ENCODE measurements at regions not wholly inside any gene's neighbourhood (a gene's known extent, or its start where the extent isn't known, plus 50 kb on each side); places are given as distances from the start of the nearest gene placed in this dataset.
A peak's percentile ranks its signal among the peaks of the same experiment; 100 is the strongest.

DNA sequence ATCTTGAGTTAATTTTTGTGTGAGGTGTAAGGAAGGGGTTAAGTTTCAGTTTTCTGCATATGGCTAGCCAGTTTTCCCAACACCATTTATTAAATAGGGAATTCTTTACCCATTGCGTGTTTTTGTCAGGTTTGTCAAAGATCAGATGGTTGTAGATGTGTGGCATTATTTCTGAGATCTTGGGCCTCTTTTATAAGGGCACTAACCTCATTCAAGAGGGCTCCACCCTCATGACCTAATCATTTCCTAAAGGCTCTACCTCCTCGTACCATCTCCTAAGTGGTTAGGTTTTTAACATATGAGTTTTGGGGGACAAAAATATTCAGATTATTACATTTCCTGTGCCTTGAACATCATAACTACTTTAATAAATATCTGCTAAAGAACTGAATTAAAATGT lies 510.9 kb downstream of the UTRN start:
- Histone ChIP-seq H3K36me3 (ENCODE audit: control insufficient read depth in 4 of 4, insufficient read depth in 3 of 4, low read depth in 1 of 4, low read length in 3 of 4) (peaks cover 0 to 18% (median 11%) of the 10 kb centered on the region in 4 donors), H3K9me3 (ENCODE audit: control insufficient read depth in 4 of 4, low read length in 3 of 4) (no peaks in the 10 kb centered on the region), H3K9ac (ENCODE audit: low read depth in 1 of 2, low read length in 2 of 2) (no peak overlapping the region), H3K27ac (ENCODE audit: low read depth in 1 of 2, low read length in 2 of 2) (no peak overlapping the region), H3K4me1 (ENCODE audit: control insufficient read depth in 4 of 4, insufficient read depth in 4 of 4, low read length in 3 of 4) (no peaks in the 10 kb centered on the region), H3K4me3 (ENCODE audit: low read depth in 1 of 3, low read length in 3 of 3) (no peak overlapping the region), H3K27me3 (ENCODE audit: control insufficient read depth in 4 of 4, insufficient read depth in 4 of 4, low read length in 3 of 4) (no peaks in the 10 kb centered on the region)
- no peak for DNase-seq (ENCODE audit: low spot score)
- TF ChIP-seq JUND (IDR thresholded peaks at IDR 0.05) (no peak), EGR1 (IDR thresholded peaks at IDR 0.05; ENCODE audit: low read depth in 2 of 2) (no peak), NR2F2 (IDR thresholded peaks at IDR 0.05) (no peak), SP1 (IDR thresholded peaks at IDR 0.05) (no peak), GABPA (IDR thresholded peaks at IDR 0.05 in 1 of 2, conservative IDR thresholded peaks at IDR 0.05 in 1 of 2) (no peak), RXRA (IDR thresholded peaks at IDR 0.05) (no peak), YY1 (IDR thresholded peaks at IDR 0.05) (no peak)
- TF ChIP-seq, protein P1, sequence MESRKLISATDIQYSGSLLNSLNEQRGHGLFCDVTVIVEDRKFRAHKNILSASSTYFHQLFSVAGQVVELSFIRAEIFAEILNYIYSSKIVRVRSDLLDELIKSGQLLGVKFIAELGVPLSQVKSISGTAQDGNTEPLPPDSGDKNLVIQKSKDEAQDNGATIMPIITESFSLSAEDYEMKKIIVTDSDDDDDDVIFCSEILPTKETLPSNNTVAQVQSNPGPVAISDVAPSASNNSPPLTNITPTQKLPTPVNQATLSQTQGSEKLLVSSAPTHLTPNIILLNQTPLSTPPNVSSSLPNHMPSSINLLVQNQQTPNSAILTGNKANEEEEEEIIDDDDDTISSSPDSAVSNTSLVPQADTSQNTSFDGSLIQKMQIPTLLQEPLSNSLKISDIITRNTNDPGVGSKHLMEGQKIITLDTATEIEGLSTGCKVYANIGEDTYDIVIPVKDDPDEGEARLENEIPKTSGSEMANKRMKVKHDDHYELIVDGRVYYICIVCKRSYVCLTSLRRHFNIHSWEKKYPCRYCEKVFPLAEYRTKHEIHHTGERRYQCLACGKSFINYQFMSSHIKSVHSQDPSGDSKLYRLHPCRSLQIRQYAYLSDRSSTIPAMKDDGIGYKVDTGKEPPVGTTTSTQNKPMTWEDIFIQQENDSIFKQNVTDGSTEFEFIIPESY (IDR thresholded peaks at IDR 0.05): no peak
- WGBS: 95% methylated on average over 2 of the region's 2 CpGs

DNA sequence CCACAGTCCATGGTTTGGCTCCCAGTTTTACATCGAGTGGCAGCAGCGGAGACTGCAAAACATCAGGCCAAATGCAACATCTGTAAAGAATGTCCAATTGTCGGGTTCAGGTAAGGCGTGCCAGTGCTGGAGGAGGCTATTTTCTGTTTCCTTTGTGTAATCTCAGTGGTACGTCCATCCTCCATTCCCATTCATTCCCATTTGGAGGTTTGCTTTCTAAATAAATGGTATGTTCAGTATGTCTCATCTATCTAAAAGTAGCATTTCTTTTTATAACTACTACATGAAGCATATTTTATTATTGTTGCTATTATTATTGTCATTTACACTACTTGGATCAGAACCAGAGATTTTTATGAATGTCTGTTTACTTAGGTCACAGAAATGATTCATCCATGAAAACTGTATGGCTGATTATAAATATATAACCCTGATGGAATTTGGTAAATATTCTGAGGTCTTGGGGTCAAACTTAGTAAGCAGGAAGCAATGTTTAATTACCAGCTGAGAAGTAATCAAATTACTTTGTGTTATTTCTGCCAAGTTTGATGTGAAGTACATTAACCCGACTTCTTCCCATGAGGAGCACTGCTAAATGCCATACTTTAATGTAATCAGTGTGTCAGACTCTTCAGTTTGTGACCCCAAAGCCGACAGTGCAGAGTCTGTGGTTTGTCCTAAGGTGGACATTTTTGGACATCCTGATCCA lies 512.9 kb downstream of the UTRN start:
- H3K27me3 ChIP-seq (ENCODE audit: control insufficient read depth in 4 of 4, insufficient read depth in 4 of 4, low read length in 3 of 4): no peaks in the 10 kb centered on the region
- no peak overlapping the region for H3K9ac ChIP-seq (ENCODE audit: low read depth in 1 of 2, low read length in 2 of 2)
- no peak overlapping the region for H3K4me3 ChIP-seq (ENCODE audit: low read depth in 1 of 3, low read length in 3 of 3)
- H3K36me3 ChIP-seq (ENCODE audit: control insufficient read depth in 4 of 4, insufficient read depth in 3 of 4, low read depth in 1 of 4, low read length in 3 of 4): peaks cover 1 to 15% (median 10%) of the 10 kb centered on the region in 4 donors
- TF ChIP-seq FOXA2 (IDR thresholded peaks at IDR 0.05) (no peak), EGR1 (IDR thresholded peaks at IDR 0.05; ENCODE audit: low read depth in 2 of 2) (no peak), JUND (IDR thresholded peaks at IDR 0.05) (peak in 1 of 2 donors; percentile 56), RXRA (IDR thresholded peaks at IDR 0.05) (peak in 1 of 2 donors; percentile 22), SP1 (IDR thresholded peaks at IDR 0.05) (no peak), FOXA1 (IDR thresholded peaks at IDR 0.05) (no peak), NR2F2 (IDR thresholded peaks at IDR 0.05) (peak; percentile 72), TAF1 (conservative IDR thresholded peaks at IDR 0.05) (no peak), HNF4G (IDR thresholded peaks at IDR 0.05) (no peak), HNF4A (conservative IDR thresholded peaks at IDR 0.05) (no peak)
- TF ChIP-seq, protein P2, sequence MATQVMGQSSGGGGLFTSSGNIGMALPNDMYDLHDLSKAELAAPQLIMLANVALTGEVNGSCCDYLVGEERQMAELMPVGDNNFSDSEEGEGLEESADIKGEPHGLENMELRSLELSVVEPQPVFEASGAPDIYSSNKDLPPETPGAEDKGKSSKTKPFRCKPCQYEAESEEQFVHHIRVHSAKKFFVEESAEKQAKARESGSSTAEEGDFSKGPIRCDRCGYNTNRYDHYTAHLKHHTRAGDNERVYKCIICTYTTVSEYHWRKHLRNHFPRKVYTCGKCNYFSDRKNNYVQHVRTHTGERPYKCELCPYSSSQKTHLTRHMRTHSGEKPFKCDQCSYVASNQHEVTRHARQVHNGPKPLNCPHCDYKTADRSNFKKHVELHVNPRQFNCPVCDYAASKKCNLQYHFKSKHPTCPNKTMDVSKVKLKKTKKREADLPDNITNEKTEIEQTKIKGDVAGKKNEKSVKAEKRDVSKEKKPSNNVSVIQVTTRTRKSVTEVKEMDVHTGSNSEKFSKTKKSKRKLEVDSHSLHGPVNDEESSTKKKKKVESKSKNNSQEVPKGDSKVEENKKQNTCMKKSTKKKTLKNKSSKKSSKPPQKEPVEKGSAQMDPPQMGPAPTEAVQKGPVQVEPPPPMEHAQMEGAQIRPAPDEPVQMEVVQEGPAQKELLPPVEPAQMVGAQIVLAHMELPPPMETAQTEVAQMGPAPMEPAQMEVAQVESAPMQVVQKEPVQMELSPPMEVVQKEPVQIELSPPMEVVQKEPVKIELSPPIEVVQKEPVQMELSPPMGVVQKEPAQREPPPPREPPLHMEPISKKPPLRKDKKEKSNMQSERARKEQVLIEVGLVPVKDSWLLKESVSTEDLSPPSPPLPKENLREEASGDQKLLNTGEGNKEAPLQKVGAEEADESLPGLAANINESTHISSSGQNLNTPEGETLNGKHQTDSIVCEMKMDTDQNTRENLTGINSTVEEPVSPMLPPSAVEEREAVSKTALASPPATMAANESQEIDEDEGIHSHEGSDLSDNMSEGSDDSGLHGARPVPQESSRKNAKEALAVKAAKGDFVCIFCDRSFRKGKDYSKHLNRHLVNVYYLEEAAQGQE (IDR thresholded peaks at IDR 0.05): no peak
- TF ChIP-seq, protein P3, sequence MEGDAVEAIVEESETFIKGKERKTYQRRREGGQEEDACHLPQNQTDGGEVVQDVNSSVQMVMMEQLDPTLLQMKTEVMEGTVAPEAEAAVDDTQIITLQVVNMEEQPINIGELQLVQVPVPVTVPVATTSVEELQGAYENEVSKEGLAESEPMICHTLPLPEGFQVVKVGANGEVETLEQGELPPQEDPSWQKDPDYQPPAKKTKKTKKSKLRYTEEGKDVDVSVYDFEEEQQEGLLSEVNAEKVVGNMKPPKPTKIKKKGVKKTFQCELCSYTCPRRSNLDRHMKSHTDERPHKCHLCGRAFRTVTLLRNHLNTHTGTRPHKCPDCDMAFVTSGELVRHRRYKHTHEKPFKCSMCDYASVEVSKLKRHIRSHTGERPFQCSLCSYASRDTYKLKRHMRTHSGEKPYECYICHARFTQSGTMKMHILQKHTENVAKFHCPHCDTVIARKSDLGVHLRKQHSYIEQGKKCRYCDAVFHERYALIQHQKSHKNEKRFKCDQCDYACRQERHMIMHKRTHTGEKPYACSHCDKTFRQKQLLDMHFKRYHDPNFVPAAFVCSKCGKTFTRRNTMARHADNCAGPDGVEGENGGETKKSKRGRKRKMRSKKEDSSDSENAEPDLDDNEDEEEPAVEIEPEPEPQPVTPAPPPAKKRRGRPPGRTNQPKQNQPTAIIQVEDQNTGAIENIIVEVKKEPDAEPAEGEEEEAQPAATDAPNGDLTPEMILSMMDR (IDR thresholded peaks at IDR 0.05; ENCODE audit: low read depth, low read length, missing input control): no peak
- TF ChIP-seq, protein P1 (IDR thresholded peaks at IDR 0.05): no peak
- DNase-seq (ENCODE audit: low spot score): no peak
- no peak overlapping the region for H3K27ac ChIP-seq (ENCODE audit: low read depth in 1 of 2, low read length in 2 of 2)
- no peaks in the 10 kb centered on the region for H3K9me3 ChIP-seq (ENCODE audit: control insufficient read depth in 4 of 4, low read length in 3 of 4)
- H3K4me1 ChIP-seq (ENCODE audit: control insufficient read depth in 4 of 4, insufficient read depth in 4 of 4, low read length in 3 of 4): no peaks in the 10 kb centered on the region
- 89% methylated on average over 7 of the region's 7 CpGs for WGBS

All from liver (tissue), 8 donors.